DMS53 treated with DMSO at 0.1 percent for 48 hours (cell line): ENCODE measurements at regions not wholly inside any gene's neighbourhood (a gene's known extent, or its start where the extent isn't known, plus 50 kb on each side); places are given as distances from the start of the nearest gene placed in this dataset.

Source experiments
- DNase-seq: peaks from one replicate; lab custom pipeline; 2025; ENCODE audit not compliant: unreplicated experiment; lab: John Stamatoyannopoulos, UW

- no peak for DNase-seq
Observed at GRCh38 chr10:113287592-113287991, 265.3 kb upstream of the HABP2 start.

GRCh38 chr10:113290137-113290536, 262.7 kb upstream of the HABP2 start:
- no peak for DNase-seq

GRCh38 chr10:113291413-113291812, 261.4 kb upstream of the HABP2 start:
- no peak for DNase-seq

- DNase-seq, result no peak
Observed at GRCh38 chr10:113292086-113292485, 260.8 kb upstream of the HABP2 start.

GRCh38 chr10:113292743-113293142, 260.1 kb upstream of the HABP2 start:
- DNase-seq, result no peak

GRCh38 chr10:113293167-113293566, 259.7 kb upstream of the HABP2 start:
- no peak for DNase-seq

GRCh38 chr10:113294868-113295267, 258.0 kb upstream of the HABP2 start:
- DNase-seq, result no peak

- no peak for DNase-seq
Observed at GRCh38 chr10:113297226-113297625, 255.6 kb upstream of the HABP2 start.

- DNase-seq, result no peak
Observed at GRCh38 chr10:113298616-113299015, 254.2 kb upstream of the HABP2 start.

GRCh38 chr10:113300201-113300600, 252.7 kb upstream of the HABP2 start:
- no peak for DNase-seq

GRCh38 chr10:113300617-113301016, 252.2 kb upstream of the HABP2 start:
- no peak for DNase-seq

GRCh38 chr10:113301342-113301984, 251.4 kb upstream of the HABP2 start:
- no peak for DNase-seq

GRCh38 chr10:113302062-113302461, 250.8 kb upstream of the HABP2 start:
- DNase-seq, result no peak

GRCh38 chr10:113303544-113304146, 249.2 kb upstream of the HABP2 start:
- no peak for DNase-seq

- DNase-seq, result no peak
Observed at GRCh38 chr10:113304726-113305125, 248.1 kb upstream of the HABP2 start.

- no peak for DNase-seq
Observed at GRCh38 chr10:113305871-113306270, 247.0 kb upstream of the HABP2 start.

- no peak for DNase-seq
Observed at GRCh38 chr10:113309791-113310190, 243.1 kb upstream of the HABP2 start.

- DNase-seq, result no peak
Observed at GRCh38 chr10:113310347-113310746, 242.5 kb upstream of the HABP2 start.

- no peak for DNase-seq
Observed at GRCh38 chr10:113313048-113313602, 239.7 kb upstream of the HABP2 start.

- DNase-seq, result no peak
Observed at GRCh38 chr10:113313722-113314121, 239.1 kb upstream of the HABP2 start.

- DNase-seq, result no peak
Observed at GRCh38 chr10:113316506-113316905, 236.3 kb upstream of the HABP2 start.

GRCh38 chr10:113317489-113317888, 235.4 kb upstream of the HABP2 start:
- DNase-seq, result no peak

GRCh38 chr10:113319479-113319878, 233.4 kb upstream of the HABP2 start:
- no peak for DNase-seq
